Activated T-helper 1 cell treated with anti-CD3 and anti-CD28 coated beads, Interleukin-12 subunit alpha, Interleukin-12 subunit beta, Interleukin-2, Interleukin-4 antibody, amounts not matched to agents 30 ng/mL and 10 ng/mL and 1 ng/mL, durations not matched to agents 14 hours and 24 hours and 36 hours (primary cell): ENCODE measurements at regions not wholly inside any gene's neighbourhood (a gene's known extent, or its start where the extent isn't known, plus 50 kb on each side); places are given as distances from the start of the nearest gene placed in this dataset.
"Not testable (repeated sequence)": the region's sequence is repeated elsewhere in the genome, so short reads cannot be mapped to it uniquely, and the experiment has no call there.

ENCODE experiments used
- DNase-seq: peaks from one replicate; pipeline ENCODE4 v3.0.0; 2021; ENCODE audit warnings: low spot score
- H3K27ac Mint-ChIP-seq: one replicate; pipeline ENCODE4 v1.8.0; 2021; ENCODE audit warnings: mild to moderate bottlenecking, mixed read lengths
- H3K27me3 Mint-ChIP-seq: one replicate; pipeline ENCODE4 v1.8.0; 2022; ENCODE audit warnings: mild to moderate bottlenecking, moderate library complexity, mixed read lengths; ENCODE audit not compliant: insufficient read depth
- H3K36me3 Mint-ChIP-seq: one replicate; pipeline ENCODE4 v1.8.0; 2021; ENCODE audit warnings: low read depth, mixed read lengths
- H3K4me1 Mint-ChIP-seq: one replicate; pipeline ENCODE4 v1.8.0; 2021; ENCODE audit warnings: low read depth, mixed read lengths
- H3K4me3 Mint-ChIP-seq: one replicate; pipeline ENCODE4 v1.8.0; 2021; ENCODE audit warnings: mild to moderate bottlenecking, moderate library complexity, mixed read lengths
- H3K9me3 Mint-ChIP-seq: one replicate; pipeline ENCODE4 v1.8.0; 2021; ENCODE audit warnings: mixed read lengths
- intact Hi-C: fragments of 100-400 bp; cut with micrococcal nuclease; formaldehyde crosslinking; loops from one replicate; pipeline ENCODE4 v1.15.1; 2024

GRCh38 chr15:53046153-53046790 is 256.1 kb upstream of the ONECUT1 start:
- Mint-ChIP-seq H3K9me3 (peaks cover 7% of the 10 kb centered on the region), H3K4me1 (no peaks in the 10 kb centered on the region), H3K27me3 (no peaks in the 10 kb centered on the region), H3K4me3 (no peak overlapping the region), H3K36me3 (peaks cover 1% of the 10 kb centered on the region), H3K27ac (no peak overlapping the region)
- no peak for DNase-seq
- intact Hi-C loops, result no loop called here

- Mint-ChIP-seq H3K4me3 (no peak overlapping the region), H3K27me3 (no peaks in the 10 kb centered on the region), H3K4me1 (no peaks in the 10 kb centered on the region), H3K36me3 (no peaks in the 10 kb centered on the region), H3K9me3 (no peaks in the 10 kb centered on the region), H3K27ac (no peak overlapping the region)
- DNase-seq, result no peak
- intact Hi-C loops, result no loop called here
Observed at GRCh38 chr15:53038655-53038941, 248.5 kb upstream of the ONECUT1 start.

- Mint-ChIP-seq H3K9me3 (no peaks in the 10 kb centered on the region), H3K27me3 (no peaks in the 10 kb centered on the region), H3K4me3 (no peak overlapping the region), H3K36me3 (no peaks in the 10 kb centered on the region), H3K4me1 (no peaks in the 10 kb centered on the region), H3K27ac (no peak overlapping the region)
- no peak for DNase-seq
- intact Hi-C loops, result no loop called here
Observed at GRCh38 chr15:53037904-53038654, 247.9 kb upstream of the ONECUT1 start.

- Mint-ChIP-seq H3K4me1 (no peaks in the 10 kb centered on the region), H3K27ac (no peak overlapping the region), H3K4me3 (no peak overlapping the region), H3K27me3 (no peaks in the 10 kb centered on the region), H3K9me3 (no peaks in the 10 kb centered on the region), H3K36me3 (no peaks in the 10 kb centered on the region)
- intact Hi-C loops, result no loop called here
- no peak for DNase-seq
Observed at GRCh38 chr15:53036641-53037040, 246.5 kb upstream of the ONECUT1 start.

- H3K36me3 Mint-ChIP-seq, result no peaks in the 10 kb centered on the region
- intact Hi-C loops, result no loop called here
- H3K4me1 Mint-ChIP-seq, result no peaks in the 10 kb centered on the region
- H3K27ac Mint-ChIP-seq, result no peak overlapping the region
- no peaks in the 10 kb centered on the region for H3K9me3 Mint-ChIP-seq
- no peak for DNase-seq
- H3K27me3 Mint-ChIP-seq, result no peaks in the 10 kb centered on the region
- H3K4me3 Mint-ChIP-seq, result no peak overlapping the region
Observed at GRCh38 chr15:53034767-53035245, 244.7 kb upstream of the ONECUT1 start.

- Mint-ChIP-seq H3K9me3 (no peaks in the 10 kb centered on the region), H3K4me1 (no peaks in the 10 kb centered on the region)
- intact Hi-C loops, result no loop called here
Observed at GRCh38 chr15:53033709-53034108, 243.6 kb upstream of the ONECUT1 start.

GRCh38 chr15:53031469-53031868 is 241.3 kb upstream of the ONECUT1 start:
- intact Hi-C loops, result no loop called here
- no peaks in the 10 kb centered on the region for H3K4me1 Mint-ChIP-seq
- no peaks in the 10 kb centered on the region for H3K9me3 Mint-ChIP-seq

More at GRCh38 chr15:53033709-53034108, 243.6 kb upstream of the ONECUT1 start:
- H3K27ac Mint-ChIP-seq, result no peak overlapping the region
- H3K4me3 Mint-ChIP-seq, result no peak overlapping the region
- DNase-seq, result no peak
- H3K36me3 Mint-ChIP-seq, result no peaks in the 10 kb centered on the region
- H3K27me3 Mint-ChIP-seq, result no peaks in the 10 kb centered on the region

GRCh38 chr15:53022788-53023187 is 232.7 kb upstream of the ONECUT1 start:
- no peaks in the 10 kb centered on the region for H3K36me3 Mint-ChIP-seq
- H3K27ac Mint-ChIP-seq, result no peak overlapping the region
- intact Hi-C loops, result no loop called here
- DNase-seq, result no peak
- no peaks in the 10 kb centered on the region for H3K9me3 Mint-ChIP-seq
- no peaks in the 10 kb centered on the region for H3K4me1 Mint-ChIP-seq
- no peaks in the 10 kb centered on the region for H3K27me3 Mint-ChIP-seq
- no peak overlapping the region for H3K4me3 Mint-ChIP-seq

More at GRCh38 chr15:53031469-53031868, 241.3 kb upstream of the ONECUT1 start:
- no peaks in the 10 kb centered on the region for H3K36me3 Mint-ChIP-seq
- H3K4me3 Mint-ChIP-seq, result no peak overlapping the region
- H3K27ac Mint-ChIP-seq, result no peak overlapping the region
- H3K27me3 Mint-ChIP-seq, result no peaks in the 10 kb centered on the region
- DNase-seq, result no peak

GRCh38 chr15:53013329-53013728 is 223.2 kb upstream of the ONECUT1 start:
- Mint-ChIP-seq H3K9me3 (no peaks in the 10 kb centered on the region), H3K4me3 (no peak overlapping the region), H3K4me1 (no peaks in the 10 kb centered on the region), H3K27ac (no peak overlapping the region), H3K27me3 (no peaks in the 10 kb centered on the region), H3K36me3 (no peaks in the 10 kb centered on the region)
- intact Hi-C loops, result no loop called here
- DNase-seq, result no peak

GRCh38 chr15:53011779-53012178 is 221.6 kb upstream of the ONECUT1 start:
- H3K9me3 Mint-ChIP-seq, H3K27me3 Mint-ChIP-seq, H3K36me3 Mint-ChIP-seq, intact Hi-C loops, H3K4me1 Mint-ChIP-seq, DNase-seq, H3K4me3 Mint-ChIP-seq, H3K27ac Mint-ChIP-seq: not testable (repeated sequence)

GRCh38 chr15:53009093-53009492 is 219.0 kb upstream of the ONECUT1 start:
- no peaks in the 10 kb centered on the region for H3K36me3 Mint-ChIP-seq
- intact Hi-C loops, result no loop called here

GRCh38 chr15:53000409-53000808 is 210.3 kb upstream of the ONECUT1 start:
- Mint-ChIP-seq H3K9me3 (no peaks in the 10 kb centered on the region), H3K4me1 (no peaks in the 10 kb centered on the region), H3K27ac (no peak overlapping the region), H3K27me3 (no peaks in the 10 kb centered on the region), H3K36me3 (no peaks in the 10 kb centered on the region), H3K4me3 (no peak overlapping the region)
- intact Hi-C loops, result no loop called here
- no peak for DNase-seq

More at GRCh38 chr15:53009093-53009492, 219.0 kb upstream of the ONECUT1 start:
- Mint-ChIP-seq H3K4me3 (no peak overlapping the region), H3K9me3 (no peaks in the 10 kb centered on the region), H3K27me3 (no peaks in the 10 kb centered on the region), H3K4me1 (no peaks in the 10 kb centered on the region), H3K27ac (no peak overlapping the region)
- no peak for DNase-seq

GRCh38 chr15:52997123-52997522 is 207.0 kb upstream of the ONECUT1 start:
- H3K36me3 Mint-ChIP-seq, result no peaks in the 10 kb centered on the region
- no peaks in the 10 kb centered on the region for H3K4me1 Mint-ChIP-seq
- H3K27me3 Mint-ChIP-seq, result no peaks in the 10 kb centered on the region
- H3K4me3 Mint-ChIP-seq, result no peak overlapping the region
- H3K27ac Mint-ChIP-seq, result no peak overlapping the region
- H3K9me3 Mint-ChIP-seq, result peaks cover 12% of the 10 kb centered on the region
- no peak for DNase-seq
- intact Hi-C loops, result no loop called here
